Lung (tissue), 11 donors: ENCODE measurements at regions not wholly inside any gene's neighbourhood (a gene's known extent, or its start where the extent isn't known, plus 50 kb on each side); places are given as distances from the start of the nearest gene placed in this dataset.

Experiments
- ATAC-seq: fragments of 200-7000 bp; cut with Tn5 transposase; one replicate; pipeline ENCODE4 v1.9.1; 2020; ENCODE audit warnings: moderate number of reproducible peaks; ENCODE audit not compliant: insufficient read depth, low FRiP score
- DNase-seq, 3 donors: peaks; one replicate each; pipeline ENCODE4 v3.0.0-alpha.2; 2013 to 2017
- H3K27ac ChIP-seq, 2 donors: one replicate each; pipeline ENCODE4 v1.5.1; 2013; ENCODE audit warnings: mild to moderate bottlenecking in 2 of 2, moderate library complexity in 2 of 2, control low read depth in 1 of 2, inconsistent platforms in 1 of 2, low read depth in 1 of 2, low read length in 1 of 2
- H3K27me3 ChIP-seq, 3 donors: one replicate each; pipeline ENCODE4 v1.5.1; 2013; ENCODE audit warnings: low read length in 2 of 3; ENCODE audit not compliant: control insufficient read depth in 3 of 3, insufficient read depth in 3 of 3
- H3K36me3 ChIP-seq, 4 donors: one replicate each; pipeline ENCODE4 v1.5.1; 2013; ENCODE audit warnings: low read length in 4 of 4, mild to moderate bottlenecking in 1 of 4, moderate library complexity in 1 of 4; ENCODE audit not compliant: control insufficient read depth in 4 of 4, insufficient read depth in 4 of 4
- H3K4me1 ChIP-seq, 5 donors: one replicate each; pipeline ENCODE4 v1.5.1; 2013; ENCODE audit warnings: low read length in 5 of 5, mild to moderate bottlenecking in 2 of 5, moderate library complexity in 1 of 5; ENCODE audit not compliant: control insufficient read depth in 5 of 5, insufficient read depth in 5 of 5
- H3K4me3 ChIP-seq: one replicate; pipeline ENCODE4 v1.5.1; 2013; ENCODE audit warnings: mild to moderate bottlenecking, control low read depth, moderate library complexity
- H3K9ac ChIP-seq, 2 donors: one replicate each; pipeline ENCODE4 v1.5.1; 2013; ENCODE audit warnings: low read length in 2 of 2, control low read depth in 1 of 2; ENCODE audit not compliant: insufficient read depth in 1 of 2
- H3K9me3 ChIP-seq, 4 donors: one replicate each; pipeline ENCODE4 v1.5.1; 2013; ENCODE audit warnings: low read length in 3 of 4, mild to moderate bottlenecking in 1 of 4, moderate library complexity in 1 of 4; ENCODE audit not compliant: control insufficient read depth in 4 of 4, insufficient read depth in 3 of 4
- WGBS, 2 donors: extraction: QIAGEN DNeasy Blood & Tissue Kit; methylation state at CpG; one replicate each; pipeline ENCODE4 v1.1.7; 2013; 5-methylcytosine and 5-hydroxymethylcytosine counted together
- TF ChIP-seq, protein P1 (sequence below): IDR thresholded peaks from 2 replicates; pipeline ENCODE4 v1.5.1; 2012; ENCODE audit warnings: mild to moderate bottlenecking; ENCODE audit errors: control extremely low read depth, extremely low read depth
- donor health status: control.
- donor health status: control.
- donor health status: Bipolar disorder and iron deficiency.
- donor health status: healthy.
- donor health status: DM: yes; HTN: yes; CAD: no.

- H3K9ac ChIP-seq, result no peak overlapping the region
- 91% methylated on average over 2 of the region's 2 CpGs for WGBS, 2 donors
- DNase-seq, result no peak
- no peak overlapping the region for H3K4me3 ChIP-seq
- ATAC-seq, result no peak
- no peaks in the 10 kb centered on the region for H3K9me3 ChIP-seq
- no peaks in the 10 kb centered on the region for H3K27me3 ChIP-seq
- no peak overlapping the region for H3K27ac ChIP-seq
- H3K36me3 ChIP-seq, result no peaks in the 10 kb centered on the region
- TF ChIP-seq, protein P1, sequence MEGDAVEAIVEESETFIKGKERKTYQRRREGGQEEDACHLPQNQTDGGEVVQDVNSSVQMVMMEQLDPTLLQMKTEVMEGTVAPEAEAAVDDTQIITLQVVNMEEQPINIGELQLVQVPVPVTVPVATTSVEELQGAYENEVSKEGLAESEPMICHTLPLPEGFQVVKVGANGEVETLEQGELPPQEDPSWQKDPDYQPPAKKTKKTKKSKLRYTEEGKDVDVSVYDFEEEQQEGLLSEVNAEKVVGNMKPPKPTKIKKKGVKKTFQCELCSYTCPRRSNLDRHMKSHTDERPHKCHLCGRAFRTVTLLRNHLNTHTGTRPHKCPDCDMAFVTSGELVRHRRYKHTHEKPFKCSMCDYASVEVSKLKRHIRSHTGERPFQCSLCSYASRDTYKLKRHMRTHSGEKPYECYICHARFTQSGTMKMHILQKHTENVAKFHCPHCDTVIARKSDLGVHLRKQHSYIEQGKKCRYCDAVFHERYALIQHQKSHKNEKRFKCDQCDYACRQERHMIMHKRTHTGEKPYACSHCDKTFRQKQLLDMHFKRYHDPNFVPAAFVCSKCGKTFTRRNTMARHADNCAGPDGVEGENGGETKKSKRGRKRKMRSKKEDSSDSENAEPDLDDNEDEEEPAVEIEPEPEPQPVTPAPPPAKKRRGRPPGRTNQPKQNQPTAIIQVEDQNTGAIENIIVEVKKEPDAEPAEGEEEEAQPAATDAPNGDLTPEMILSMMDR, result no peak
- no peaks in the 10 kb centered on the region for H3K4me1 ChIP-seq
These were observed 1307.3 kb upstream of the ZEB2 start for GRCh38 chr2:145827235-145827634.

DNA sequence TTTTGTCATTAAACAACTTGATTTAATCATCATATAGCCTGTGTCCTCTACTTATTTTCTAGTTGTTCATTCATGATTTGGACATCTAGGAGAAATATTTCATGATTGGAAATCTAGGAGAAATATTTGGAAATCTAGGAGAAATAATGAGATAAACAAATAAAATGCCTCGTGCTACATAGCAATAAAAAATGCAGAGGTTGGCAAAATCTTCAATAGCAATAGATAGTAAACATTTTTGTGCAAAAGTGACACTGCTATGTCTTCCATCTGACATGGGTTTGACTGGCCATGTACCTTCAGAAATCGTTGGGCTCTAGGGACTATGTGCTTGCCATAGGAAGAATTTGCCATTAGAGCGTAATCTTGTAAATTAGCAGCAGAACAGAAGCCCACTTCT is 1304.5 kb upstream of the ZEB2 start:
- DNase-seq (no peak), ATAC-seq (no peak)
- no peak overlapping the region for H3K9ac ChIP-seq
- H3K27ac ChIP-seq, result no peak overlapping the region
- H3K4me3 ChIP-seq, result no peak overlapping the region
- H3K27me3 ChIP-seq, result no peaks in the 10 kb centered on the region
- peaks cover 0 to 2% (median 0%) of the 10 kb centered on the region in 4 donors for H3K9me3 ChIP-seq
- TF ChIP-seq, protein P1, result no peak
- WGBS, 2 donors, result 82% methylated on average over 3 of the region's 3 CpGs
- H3K4me1 ChIP-seq, result no peaks in the 10 kb centered on the region
- H3K36me3 ChIP-seq, result no peaks in the 10 kb centered on the region

DNA sequence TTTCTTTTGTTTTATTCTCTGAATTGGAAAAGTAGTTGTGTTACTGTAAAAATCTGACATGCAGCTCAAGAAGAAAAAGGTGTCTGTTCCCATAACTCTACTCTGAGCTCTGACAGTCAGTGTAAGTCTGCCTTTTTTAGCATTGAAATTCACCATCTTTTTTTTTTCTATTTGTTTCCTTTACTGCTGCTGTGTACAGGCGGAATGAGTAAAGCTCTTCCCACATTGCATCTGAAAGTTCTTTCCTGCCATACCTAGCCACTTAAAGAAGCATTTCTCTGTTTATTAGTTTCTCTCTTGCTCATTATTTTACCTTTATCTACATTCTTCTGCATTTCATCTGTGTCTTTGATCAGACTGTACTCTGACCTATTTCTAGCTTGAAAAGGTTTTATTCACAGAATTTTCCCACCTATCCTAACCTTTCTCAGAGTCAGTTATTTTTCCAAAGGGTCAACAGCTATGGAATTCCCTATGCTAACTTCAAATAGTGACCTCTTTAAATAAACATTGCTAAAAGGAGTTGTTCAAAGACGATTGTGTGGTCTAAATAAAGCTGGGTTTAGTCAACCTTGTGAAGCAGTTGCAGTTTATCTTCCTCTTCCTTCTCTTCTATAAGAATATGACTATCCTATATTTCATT is 1303.1 kb upstream of the ZEB2 start:
- DNase-seq, result no peak
- 53 to 73% methylated on average over 2 of the region's 2 CpGs for WGBS, 2 donors
- peaks cover 0 to 2% (median 0%) of the 10 kb centered on the region in 4 donors for H3K9me3 ChIP-seq
- no peak overlapping the region for H3K9ac ChIP-seq
- TF ChIP-seq, protein P1, result no peak
- no peaks in the 10 kb centered on the region for H3K4me1 ChIP-seq
- no peak overlapping the region for H3K4me3 ChIP-seq
- no peak overlapping the region for H3K27ac ChIP-seq
- no peaks in the 10 kb centered on the region for H3K27me3 ChIP-seq
- H3K36me3 ChIP-seq, result no peaks in the 10 kb centered on the region
- ATAC-seq, result no peak

GRCh38 chr2:145820651-145821050 is 1300.7 kb upstream of the ZEB2 start:
- DNase-seq (no peak), ATAC-seq (no peak)
- Histone ChIP-seq H3K4me3 (no peak overlapping the region), H3K36me3 (no peaks in the 10 kb centered on the region), H3K27ac (no peak overlapping the region), H3K9ac (no peak overlapping the region), H3K4me1 (no peaks in the 10 kb centered on the region), H3K27me3 (no peaks in the 10 kb centered on the region), H3K9me3 (peaks cover 0 to 2% (median 0%) of the 10 kb centered on the region in 4 donors)
- TF ChIP-seq, protein P1, result no peak
